CD14-positive monocyte (primary cell): ENCODE measurements at regions not wholly inside any gene's neighbourhood (a gene's known extent, or its start where the extent isn't known, plus 50 kb on each side); places are given as distances from the start of the nearest gene placed in this dataset.

ENCODE experiments used
- DNase-seq, 3 donors: peaks; one replicate each; pipeline ENCODE4 v3.0.0-alpha.2; 2011 to 2022
- H2AFZ ChIP-seq: 2 replicates; pipeline ENCODE4 v1.6.0; 2012; ENCODE audit warnings: mild to moderate bottlenecking, low read depth, low read length, inconsistent platforms; ENCODE audit not compliant: insufficient read depth, poor library complexity, severe bottlenecking
- H3K27ac ChIP-seq, 2 donors: 1 replicate in 1 of 2; 2 replicates in 1 of 2; pipeline ENCODE4 v1.5.1; 2012 to 2013; ENCODE audit warnings: low read length in 2 of 2, control low read depth in 1 of 2, inconsistent platforms in 1 of 2, low read depth in 1 of 2, mild to moderate bottlenecking in 1 of 2
- H3K27me3 ChIP-seq, 2 donors: one replicate each; pipeline versions ENCODE4 v1.6.0 to v1.6.1; 2011 to 2013; ENCODE audit warnings: low read length in 2 of 2; ENCODE audit not compliant: control insufficient read depth in 2 of 2, insufficient read depth in 2 of 2
- H3K36me3 ChIP-seq, 2 donors: replicated peaks in 1 of 2; 1 replicate in 1 of 2; 2 replicates in 1 of 2; pipeline versions ENCODE4 v1.5.1 to v1.6.1; 2012 to 2013; ENCODE audit warnings: low read length in 2 of 2, control low read depth in 1 of 2, inconsistent platforms in 1 of 2, mild to moderate bottlenecking in 1 of 2; ENCODE audit not compliant: insufficient read depth in 2 of 2, control insufficient read depth in 1 of 2
- H3K4me1 ChIP-seq, 2 donors: 1 replicate in 1 of 2; 2 replicates in 1 of 2; pipeline versions ENCODE4 v1.5.1 to v1.6.1; 2012 to 2013; ENCODE audit warnings: low read length in 2 of 2, control low read depth in 1 of 2, inconsistent platforms in 1 of 2, mild to moderate bottlenecking in 1 of 2, moderate library complexity in 1 of 2; ENCODE audit not compliant: insufficient read depth in 2 of 2, control insufficient read depth in 1 of 2
- H3K4me2 ChIP-seq: replicated peaks from 2 replicates; pipeline ENCODE3; 2012; ENCODE audit warnings: low read length, moderate library complexity, mild to moderate bottlenecking; ENCODE audit not compliant: poor library complexity, severe bottlenecking; ENCODE audit errors: extremely low read depth
- H3K4me3 ChIP-seq, 3 experiments: fragments of 200-600 bp in 1 of 3; sonication (generic) in 1 of 3; replicated peaks in 1 of 3; 1 replicate in 2 of 3; 2 replicates in 1 of 3; pipeline ENCODE4 v1.5.1; 2011 to 2013; ENCODE audit warnings: low read length in 3 of 3, mild to moderate bottlenecking in 3 of 3, control low read depth in 2 of 3, low read depth in 2 of 3, inconsistent platforms in 1 of 3, moderate library complexity in 1 of 3
- H3K79me2 ChIP-seq: 2 replicates; pipeline ENCODE4 v1.6.0; 2012; ENCODE audit warnings: mild to moderate bottlenecking, control low read depth, inconsistent platforms, low read length, moderate library complexity; ENCODE audit not compliant: insufficient read depth
- H3K9ac ChIP-seq: 2 replicates; pipeline ENCODE4 v1.6.0; 2017; ENCODE audit warnings: low read length, mild to moderate bottlenecking; ENCODE audit not compliant: insufficient read depth, poor library complexity, severe bottlenecking
- H3K9me3 ChIP-seq, 2 donors: replicated peaks in 1 of 2; 1 replicate in 1 of 2; 2 replicates in 1 of 2; pipeline versions ENCODE4 v1.5.1 to v1.6.1; 2012 to 2013; ENCODE audit warnings: low read length in 2 of 2, control low read depth in 1 of 2; ENCODE audit not compliant: control insufficient read depth in 1 of 2, insufficient read depth in 1 of 2
- H4K20me1 ChIP-seq: 2 replicates; pipeline ENCODE4 v1.6.0; 2012; ENCODE audit warnings: mild to moderate bottlenecking, low read length, control low read depth, moderate library complexity; ENCODE audit not compliant: insufficient read depth
- H3K27ac Mint-ChIP-seq, 7 donors: one replicate each; pipeline ENCODE4 v1.8.0; 2020; ENCODE audit warnings: mild to moderate bottlenecking in 7 of 7, mixed read lengths in 7 of 7, moderate library complexity in 6 of 7, inconsistent platforms in 2 of 7
- H3K27me3 Mint-ChIP-seq, 3 donors: one replicate each; pipeline ENCODE4 v1.8.0; 2021 to 2022; ENCODE audit warnings: low read depth in 3 of 3, mild to moderate bottlenecking in 3 of 3, mixed read lengths in 3 of 3, moderate library complexity in 3 of 3, inconsistent platforms in 1 of 3
- H3K36me3 Mint-ChIP-seq, 2 donors: one replicate each; pipeline ENCODE4 v1.8.0; 2020; ENCODE audit warnings: mixed read lengths in 2 of 2, inconsistent platforms in 1 of 2, mild to moderate bottlenecking in 1 of 2
- H3K4me1 Mint-ChIP-seq: one replicate; pipeline ENCODE4 v1.8.0; 2020; ENCODE audit warnings: mild to moderate bottlenecking, mixed read lengths
- H3K4me3 Mint-ChIP-seq, 2 donors: one replicate each; pipeline ENCODE4 v1.8.0; 2020; ENCODE audit warnings: mild to moderate bottlenecking in 2 of 2, mixed read lengths in 2 of 2, moderate library complexity in 1 of 2
- H3K9me3 Mint-ChIP-seq, 7 donors: one replicate each; pipeline ENCODE4 v1.8.0; 2020 to 2022; ENCODE audit warnings: mixed read lengths in 7 of 7, mild to moderate bottlenecking in 6 of 7, moderate library complexity in 6 of 7, inconsistent platforms in 2 of 7
- CTCF ChIP-seq: fragments of 200-600 bp; IDR thresholded peaks from one replicate; pipeline ENCODE4 v1.8.0; 2022; ENCODE audit warnings: antibody characterized with exemption, mild to moderate bottlenecking
- WGBS: methylation state at CpG from one replicate; pipeline ENCODE4 v1.1.5; 2013; ENCODE audit warnings: missing lambda C conversion rate; ENCODE audit not compliant: insufficient coverage; 5-methylcytosine and 5-hydroxymethylcytosine counted together
- intact Hi-C, 2 donors: fragments of 100-400 bp; cut with micrococcal nuclease; formaldehyde crosslinking; loops; one replicate each; pipeline versions ENCODE4 v1.15.0 to v1.15.1; 2023

GRCh38 chr2:51528156-51528555, 496.2 kb upstream of the NRXN1 start:
- Mint-ChIP-seq H3K36me3 (no peaks in the 10 kb centered on the region), H3K27me3 (peaks cover 0 to 1% (median 0%) of the 10 kb centered on the region in 3 donors)
- intact Hi-C loops, result no loop called here

GRCh38 chr2:51526766-51527165, 494.8 kb upstream of the NRXN1 start:
- intact Hi-C loops, result no loop called here
- peaks cover 0 to 1% (median 0%) of the 10 kb centered on the region in 3 donors for H3K27me3 Mint-ChIP-seq
- Histone ChIP-seq H3K4me2 (no peak overlapping the region), H3K27me3 (no peaks in the 10 kb centered on the region), H3K9ac (no peak overlapping the region), H3K9me3 (peaks cover 4 to 5% of the 10 kb centered on the region in 2 donors), H4K20me1 (no peaks in the 10 kb centered on the region), H3K79me2 (no peaks in the 10 kb centered on the region), H3K36me3 (no peaks in the 10 kb centered on the region), H3K27ac (no peak overlapping the region), H3K4me3 (no peak overlapping the region), H2AFZ (no peak overlapping the region), H3K4me1 (no peaks in the 10 kb centered on the region)
- H3K27ac Mint-ChIP-seq, result no peak overlapping the region
- WGBS, result no CpG with 5 or more reads among the region's 2 CpGs
- H3K36me3 Mint-ChIP-seq, result no peaks in the 10 kb centered on the region
- no peak for TF ChIP-seq CTCF
- H3K4me1 Mint-ChIP-seq, result no peaks in the 10 kb centered on the region
- H3K9me3 Mint-ChIP-seq, result peaks cover 0 to 7% (median 2%) of the 10 kb centered on the region in 7 donors
- no peak for DNase-seq
- no peak overlapping the region for H3K4me3 Mint-ChIP-seq

More at GRCh38 chr2:51528156-51528555, 496.2 kb upstream of the NRXN1 start:
- Mint-ChIP-seq H3K27ac (no peak overlapping the region), H3K9me3 (peaks cover 0 to 5% (median 2%) of the 10 kb centered on the region in 7 donors), H3K4me1 (no peaks in the 10 kb centered on the region), H3K4me3 (no peak overlapping the region)
- no peak for DNase-seq
- no peak for TF ChIP-seq CTCF
- Histone ChIP-seq H3K36me3 (no peaks in the 10 kb centered on the region), H3K9ac (no peak overlapping the region), H3K4me3 (no peak overlapping the region), H3K4me1 (no peaks in the 10 kb centered on the region), H2AFZ (no peak overlapping the region), H3K27ac (no peak overlapping the region), H3K9me3 (peaks cover 4 to 5% of the 10 kb centered on the region in 2 donors), H3K4me2 (no peak overlapping the region), H3K27me3 (no peaks in the 10 kb centered on the region), H4K20me1 (no peaks in the 10 kb centered on the region), H3K79me2 (no peaks in the 10 kb centered on the region)
- no CpG with 5 or more reads among the region's 3 CpGs for WGBS
